ENCODE measurements at regions not wholly inside any gene's neighbourhood (a gene's known extent, or its start where the extent isn't known, plus 50 kb on each side); places are given as distances from the start of the nearest gene placed in this dataset.

GRCh38 chr12:126582231-126582630 lies 1517.0 kb downstream of the AACS start:
- no peak for DNase-seq (ENCODE audit: low read depth)
- no peak overlapping the region for H3K4me3 ChIP-seq (ENCODE audit: control insufficient read depth, low read depth, low read length)
- no peak for TF ChIP-seq CTCF (IDR thresholded peaks at IDR 0.05; ENCODE audit: control insufficient read depth, insufficient read depth, low read depth, low read length, missing control alignments)

GRCh38 chr12:126588586-126589249 lies 1523.5 kb downstream of the AACS start:
- no peak overlapping the region for H3K4me3 ChIP-seq (ENCODE audit: control insufficient read depth, low read depth, low read length)
- DNase-seq (ENCODE audit: low read depth), result peak; percentile 32
- TF ChIP-seq CTCF (IDR thresholded peaks at IDR 0.05; ENCODE audit: control insufficient read depth, insufficient read depth, low read depth, low read length, missing control alignments), result no peak

- no peak for TF ChIP-seq CTCF (IDR thresholded peaks at IDR 0.05; ENCODE audit: control insufficient read depth, insufficient read depth, low read depth, low read length, missing control alignments)
- H3K4me3 ChIP-seq (ENCODE audit: control insufficient read depth, low read depth, low read length), result no peak overlapping the region
- DNase-seq (ENCODE audit: low read depth), result no peak
Observed at GRCh38 chr12:126591533-126591932, 1526.3 kb downstream of the AACS start.

- no peak for TF ChIP-seq CTCF (IDR thresholded peaks at IDR 0.05; ENCODE audit: control insufficient read depth, insufficient read depth, low read depth, low read length, missing control alignments)
- H3K4me3 ChIP-seq (ENCODE audit: control insufficient read depth, low read depth, low read length), result no peak overlapping the region
- no peak for DNase-seq (ENCODE audit: low read depth)
Observed at GRCh38 chr12:126601184-126602170, 1536.2 kb downstream of the AACS start.

- TF ChIP-seq CTCF (IDR thresholded peaks at IDR 0.05; ENCODE audit: control insufficient read depth, insufficient read depth, low read depth, low read length, missing control alignments), result no peak
- no peak for DNase-seq (ENCODE audit: low read depth)
- no peak overlapping the region for H3K4me3 ChIP-seq (ENCODE audit: control insufficient read depth, low read depth, low read length)
Observed at GRCh38 chr12:126602612-126603011, 1537.4 kb downstream of the AACS start.

GRCh38 chr12:126607157-126607556 lies 1541.9 kb downstream of the AACS start:
- TF ChIP-seq CTCF (IDR thresholded peaks at IDR 0.05; ENCODE audit: control insufficient read depth, insufficient read depth, low read depth, low read length, missing control alignments), result no peak
- H3K4me3 ChIP-seq (ENCODE audit: control insufficient read depth, low read depth, low read length), result no peak overlapping the region
- DNase-seq (ENCODE audit: low read depth), result no peak
